HepG2 (cell line): ENCODE measurements at regions not wholly inside any gene's neighbourhood (a gene's known extent, or its start where the extent isn't known, plus 50 kb on each side); places are given as distances from the start of the nearest gene placed in this dataset.

Source experiments
- ATF7 ChIP-seq, 2 experiments: fragments of 450-650 bp in 1 of 2; sonication (generic) in 1 of 2; formaldehyde crosslinking in 1 of 2; IDR thresholded peaks; 2 replicates each; pipeline versions ENCODE4 v1.4.0 to v1.6.1; 2016 to 2020; ENCODE audit warnings: antibody characterized with exemption in 1 of 2, mild to moderate bottlenecking in 1 of 2, missing genetic modification reagents in 1 of 2
- HMG20A ChIP-seq: IDR thresholded peaks from 2 replicates; pipeline ENCODE4 v1.6.1; 2016; ENCODE audit warnings: borderline replicate concordance
- KDM3A ChIP-seq: IDR thresholded peaks from 2 replicates; pipeline ENCODE4 v1.6.1; 2018; ENCODE audit warnings: low read depth, missing compliant biosample characterization
- MAFK ChIP-seq, 2 experiments: IDR thresholded peaks in 1 of 2; conservative IDR thresholded peaks in 1 of 2; 2 replicates each; pipeline ENCODE4 v1.6.1; 2011; ENCODE audit warnings: improper control_type of control experiment in 2 of 2, low read length in 2 of 2
- NCOA2 ChIP-seq: sonication (generic); formaldehyde crosslinking; IDR thresholded peaks from 2 replicates; pipeline ENCODE4 v1.8.0; 2022; ENCODE audit warnings: inconsistent platforms
- PCBP1 ChIP-seq: fragments of 200-400 bp; formaldehyde crosslinking; IDR thresholded peaks from 2 replicates; pipeline ENCODE4 v1.6.1; 2017; ENCODE audit warnings: mild to moderate bottlenecking, low read depth, low read length, borderline replicate concordance
- PITX1 ChIP-seq: sonication (generic); formaldehyde crosslinking; IDR thresholded peaks from 2 replicates; pipeline ENCODE4 v1.5.1; 2020; ENCODE audit warnings: mild to moderate bottlenecking, missing genetic modification reagents
- REPIN1 ChIP-seq: sonication (generic); formaldehyde crosslinking; IDR thresholded peaks from 2 replicates; pipeline ENCODE4 v1.8.0; 2022; ENCODE audit warnings: missing genetic modification reagents, low read depth, mild to moderate bottlenecking, borderline replicate concordance
- SRSF9 ChIP-seq: fragments of 200-400 bp; formaldehyde crosslinking; IDR thresholded peaks from 2 replicates; pipeline ENCODE4 v1.6.1; 2018; ENCODE audit warnings: borderline replicate concordance, mild to moderate bottlenecking, low read depth, low read length; ENCODE audit not compliant: insufficient read depth, poor library complexity, severe bottlenecking
- ZNF530 ChIP-seq: sonication (generic); formaldehyde crosslinking; IDR thresholded peaks from 2 replicates; pipeline ENCODE4 v1.5.0; 2020; ENCODE audit warnings: low read depth, mild to moderate bottlenecking, missing genetic modification reagents
- TF ChIP-seq, protein P1 (sequence below): sonication (generic); formaldehyde crosslinking; IDR thresholded peaks from 2 replicates; pipeline ENCODE4 v1.4.0; 2020; ENCODE audit warnings: missing genetic modification reagents
- TF ChIP-seq, protein P2 (sequence below): sonication (generic); formaldehyde crosslinking; IDR thresholded peaks from 2 replicates; pipeline ENCODE4 v1.8.1; 2023; ENCODE audit warnings: mild to moderate bottlenecking, moderate library complexity, missing genetic modification reagents
- TF ChIP-seq, protein P3 (sequence below): IDR thresholded peaks from 2 replicates; pipeline ENCODE4 v1.6.1; 2016; ENCODE audit warnings: low read depth, missing genetic modification reagents, missing compliant biosample characterization
- TF ChIP-seq, protein P4 (sequence below): sonication (generic); formaldehyde crosslinking; IDR thresholded peaks from 2 replicates; pipeline ENCODE4 v1.8.0; 2023; ENCODE audit warnings: mild to moderate bottlenecking, missing genetic modification reagents
- TF ChIP-seq, protein P5 (sequence below): sonication (generic); formaldehyde crosslinking; IDR thresholded peaks from 2 replicates; pipeline ENCODE4 v1.8.0; 2022; ENCODE audit warnings: mild to moderate bottlenecking, missing genetic modification reagents
- TF ChIP-seq, protein P6 (sequence below): sonication (generic); formaldehyde crosslinking; IDR thresholded peaks from 2 replicates; pipeline ENCODE4 v1.4.0; 2020; ENCODE audit warnings: missing genetic modification reagents

DNA sequence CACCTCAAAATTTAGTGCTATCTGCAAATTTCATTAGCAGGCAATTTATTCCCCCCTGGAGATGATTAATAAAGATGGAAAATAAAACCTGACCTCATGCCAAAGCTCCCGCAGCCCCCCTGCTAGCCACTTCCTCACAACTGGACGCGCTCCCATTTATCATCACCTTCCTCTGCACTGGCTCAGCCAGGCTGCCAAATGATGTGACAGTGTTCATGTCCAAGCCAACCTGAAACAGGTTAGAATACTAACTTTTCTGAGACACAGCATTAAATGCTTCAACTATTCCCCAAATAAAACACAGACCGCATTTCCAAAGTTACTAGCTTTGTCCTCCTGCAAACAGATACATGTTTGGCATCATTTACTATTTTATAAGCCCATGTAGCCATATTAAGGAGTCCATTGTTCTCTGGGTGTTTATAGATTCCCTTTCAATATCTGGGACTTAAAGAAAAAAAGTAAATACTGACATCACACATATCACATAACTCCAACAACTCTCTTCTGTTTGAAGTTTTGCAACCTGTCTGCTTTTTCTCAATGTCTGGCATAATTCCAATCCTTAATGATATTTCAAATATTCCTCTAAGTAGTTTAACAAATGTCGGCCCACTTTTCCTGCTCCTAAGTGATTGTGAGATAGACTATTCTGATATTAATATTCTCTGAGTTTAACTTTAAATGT, 829.7 kb upstream of the FAT3 start (continued):
- TF ChIP-seq ATF7 (IDR thresholded peaks at IDR 0.05) (no peak), ATF7 (CRISPR knock-in tag; IDR thresholded peaks at IDR 0.05) (no peak), KDM3A (CRISPR knock-in tag) (no peak), SRSF9 (no peak), PITX1 (CRISPR knock-in tag) (no peak), HMG20A (CRISPR knock-in tag) (peak; percentile 45; the same call in 1 of the 2 replicates), REPIN1 (CRISPR knock-in tag) (no peak), PCBP1 (no peak), MAFK (conservative IDR thresholded peaks at IDR 0.05 in 1 of 2, IDR thresholded peaks at IDR 0.05 in 1 of 2; ENCODE audit: low read length in 2 of 2) (no peak), ZNF530 (no peak), NCOA2 (CRISPR knock-in tag) (peak; percentile 36; the same call in 1 of the 2 replicates)
- TF ChIP-seq, protein P1, sequence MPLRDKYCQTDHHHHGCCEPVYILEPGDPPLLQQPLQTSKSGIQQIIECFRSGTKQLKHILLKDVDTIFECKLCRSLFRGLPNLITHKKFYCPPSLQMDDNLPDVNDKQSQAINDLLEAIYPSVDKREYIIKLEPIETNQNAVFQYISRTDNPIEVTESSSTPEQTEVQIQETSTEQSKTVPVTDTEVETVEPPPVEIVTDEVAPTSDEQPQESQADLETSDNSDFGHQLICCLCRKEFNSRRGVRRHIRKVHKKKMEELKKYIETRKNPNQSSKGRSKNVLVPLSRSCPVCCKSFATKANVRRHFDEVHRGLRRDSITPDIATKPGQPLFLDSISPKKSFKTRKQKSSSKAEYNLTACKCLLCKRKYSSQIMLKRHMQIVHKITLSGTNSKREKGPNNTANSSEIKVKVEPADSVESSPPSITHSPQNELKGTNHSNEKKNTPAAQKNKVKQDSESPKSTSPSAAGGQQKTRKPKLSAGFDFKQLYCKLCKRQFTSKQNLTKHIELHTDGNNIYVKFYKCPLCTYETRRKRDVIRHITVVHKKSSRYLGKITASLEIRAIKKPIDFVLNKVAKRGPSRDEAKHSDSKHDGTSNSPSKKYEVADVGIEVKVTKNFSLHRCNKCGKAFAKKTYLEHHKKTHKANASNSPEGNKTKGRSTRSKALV (CRISPR knock-in tag) = no peak
- TF ChIP-seq, protein P2, sequence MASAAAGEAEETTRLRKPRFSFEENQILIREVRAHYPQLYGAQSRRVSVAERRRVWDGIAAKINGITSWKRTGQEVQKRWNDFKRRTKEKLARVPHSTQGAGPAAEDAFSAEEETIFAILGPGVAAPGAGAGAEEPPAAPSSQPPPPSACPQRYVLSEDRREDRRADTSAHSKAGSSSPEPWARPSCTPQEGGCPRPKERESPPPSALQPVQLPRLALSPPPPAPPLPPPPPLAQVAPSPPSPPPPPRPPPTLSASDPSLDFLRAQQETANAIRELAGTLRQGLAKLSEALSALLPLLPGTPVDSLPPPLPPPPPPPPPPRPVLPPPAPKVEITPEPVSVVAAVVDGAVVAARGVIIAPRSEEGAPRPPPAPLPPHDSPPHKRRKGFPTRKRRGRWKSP = no peak
- TF ChIP-seq, protein P3, sequence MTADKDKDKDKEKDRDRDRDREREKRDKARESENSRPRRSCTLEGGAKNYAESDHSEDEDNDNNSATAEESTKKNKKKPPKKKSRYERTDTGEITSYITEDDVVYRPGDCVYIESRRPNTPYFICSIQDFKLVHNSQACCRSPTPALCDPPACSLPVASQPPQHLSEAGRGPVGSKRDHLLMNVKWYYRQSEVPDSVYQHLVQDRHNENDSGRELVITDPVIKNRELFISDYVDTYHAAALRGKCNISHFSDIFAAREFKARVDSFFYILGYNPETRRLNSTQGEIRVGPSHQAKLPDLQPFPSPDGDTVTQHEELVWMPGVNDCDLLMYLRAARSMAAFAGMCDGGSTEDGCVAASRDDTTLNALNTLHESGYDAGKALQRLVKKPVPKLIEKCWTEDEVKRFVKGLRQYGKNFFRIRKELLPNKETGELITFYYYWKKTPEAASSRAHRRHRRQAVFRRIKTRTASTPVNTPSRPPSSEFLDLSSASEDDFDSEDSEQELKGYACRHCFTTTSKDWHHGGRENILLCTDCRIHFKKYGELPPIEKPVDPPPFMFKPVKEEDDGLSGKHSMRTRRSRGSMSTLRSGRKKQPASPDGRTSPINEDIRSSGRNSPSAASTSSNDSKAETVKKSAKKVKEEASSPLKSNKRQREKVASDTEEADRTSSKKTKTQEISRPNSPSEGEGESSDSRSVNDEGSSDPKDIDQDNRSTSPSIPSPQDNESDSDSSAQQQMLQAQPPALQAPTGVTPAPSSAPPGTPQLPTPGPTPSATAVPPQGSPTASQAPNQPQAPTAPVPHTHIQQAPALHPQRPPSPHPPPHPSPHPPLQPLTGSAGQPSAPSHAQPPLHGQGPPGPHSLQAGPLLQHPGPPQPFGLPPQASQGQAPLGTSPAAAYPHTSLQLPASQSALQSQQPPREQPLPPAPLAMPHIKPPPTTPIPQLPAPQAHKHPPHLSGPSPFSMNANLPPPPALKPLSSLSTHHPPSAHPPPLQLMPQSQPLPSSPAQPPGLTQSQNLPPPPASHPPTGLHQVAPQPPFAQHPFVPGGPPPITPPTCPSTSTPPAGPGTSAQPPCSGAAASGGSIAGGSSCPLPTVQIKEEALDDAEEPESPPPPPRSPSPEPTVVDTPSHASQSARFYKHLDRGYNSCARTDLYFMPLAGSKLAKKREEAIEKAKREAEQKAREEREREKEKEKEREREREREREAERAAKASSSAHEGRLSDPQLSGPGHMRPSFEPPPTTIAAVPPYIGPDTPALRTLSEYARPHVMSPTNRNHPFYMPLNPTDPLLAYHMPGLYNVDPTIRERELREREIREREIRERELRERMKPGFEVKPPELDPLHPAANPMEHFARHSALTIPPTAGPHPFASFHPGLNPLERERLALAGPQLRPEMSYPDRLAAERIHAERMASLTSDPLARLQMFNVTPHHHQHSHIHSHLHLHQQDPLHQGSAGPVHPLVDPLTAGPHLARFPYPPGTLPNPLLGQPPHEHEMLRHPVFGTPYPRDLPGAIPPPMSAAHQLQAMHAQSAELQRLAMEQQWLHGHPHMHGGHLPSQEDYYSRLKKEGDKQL (CRISPR knock-in tag) = peak; percentile 19; the same call in 1 of the 2 replicates
- TF ChIP-seq, protein P4, sequence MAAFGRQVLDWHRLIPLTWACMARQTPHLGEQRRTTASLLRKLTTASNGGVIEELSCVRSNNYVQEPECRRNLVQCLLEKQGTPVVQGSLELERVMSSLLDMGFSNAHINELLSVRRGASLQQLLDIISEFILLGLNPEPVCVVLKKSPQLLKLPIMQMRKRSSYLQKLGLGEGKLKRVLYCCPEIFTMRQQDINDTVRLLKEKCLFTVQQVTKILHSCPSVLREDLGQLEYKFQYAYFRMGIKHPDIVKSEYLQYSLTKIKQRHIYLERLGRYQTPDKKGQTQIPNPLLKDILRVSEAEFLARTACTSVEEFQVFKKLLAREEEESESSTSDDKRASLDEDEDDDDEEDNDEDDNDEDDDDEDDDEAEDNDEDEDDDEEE (CRISPR knock-in tag) = no peak
- TF ChIP-seq, protein P5, sequence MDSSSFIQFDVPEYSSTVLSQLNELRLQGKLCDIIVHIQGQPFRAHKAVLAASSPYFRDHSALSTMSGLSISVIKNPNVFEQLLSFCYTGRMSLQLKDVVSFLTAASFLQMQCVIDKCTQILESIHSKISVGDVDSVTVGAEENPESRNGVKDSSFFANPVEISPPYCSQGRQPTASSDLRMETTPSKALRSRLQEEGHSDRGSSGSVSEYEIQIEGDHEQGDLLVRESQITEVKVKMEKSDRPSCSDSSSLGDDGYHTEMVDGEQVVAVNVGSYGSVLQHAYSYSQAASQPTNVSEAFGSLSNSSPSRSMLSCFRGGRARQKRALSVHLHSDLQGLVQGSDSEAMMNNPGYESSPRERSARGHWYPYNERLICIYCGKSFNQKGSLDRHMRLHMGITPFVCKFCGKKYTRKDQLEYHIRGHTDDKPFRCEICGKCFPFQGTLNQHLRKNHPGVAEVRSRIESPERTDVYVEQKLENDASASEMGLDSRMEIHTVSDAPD (CRISPR knock-in tag) = no peak
- TF ChIP-seq, protein P6, sequence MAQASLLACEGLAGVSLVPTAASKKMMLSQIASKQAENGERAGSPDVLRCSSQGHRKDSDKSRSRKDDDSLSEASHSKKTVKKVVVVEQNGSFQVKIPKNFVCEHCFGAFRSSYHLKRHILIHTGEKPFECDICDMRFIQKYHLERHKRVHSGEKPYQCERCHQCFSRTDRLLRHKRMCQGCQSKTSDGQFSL (CRISPR knock-in tag) = no peak
